ENCODE measurements at regions not wholly inside any gene's neighbourhood (a gene's known extent, or its start where the extent isn't known, plus 50 kb on each side); places are given as distances from the start of the nearest gene placed in this dataset.

- Histone ChIP-seq H3K27me3 (ENCODE audit: low read depth) (no peaks in the 10 kb centered on the region), H3K36me3 (no peaks in the 10 kb centered on the region), H3K27ac (replicated peaks) (no peak overlapping the region), H3K9me3 (replicated peaks) (no peaks in the 10 kb centered on the region), H3K4me1 (no peaks in the 10 kb centered on the region), H3K4me3 (no peak overlapping the region)
- no peak for DNase-seq
- no peak for TF ChIP-seq CTCF (IDR thresholded peaks at IDR 0.05; ENCODE audit: borderline replicate concordance)
- intact Hi-C loops (cut with micrococcal nuclease): no loop called here
Observed at GRCh38 chr2:228303960-228304359, 122.5 kb upstream of the SPHKAP start.

GRCh38 chr2:228283491-228284171, 102.1 kb upstream of the SPHKAP start:
- intact Hi-C loops (cut with micrococcal nuclease): no loop called here

GRCh38 chr2:228282376-228282775, 100.9 kb upstream of the SPHKAP start:
- H3K27ac ChIP-seq (replicated peaks): no peak overlapping the region
- no peak overlapping the region for H3K4me3 ChIP-seq
- no peak for DNase-seq
- intact Hi-C loops (cut with micrococcal nuclease): no loop called here
- no peaks in the 10 kb centered on the region for H3K27me3 ChIP-seq (ENCODE audit: low read depth)
- no peaks in the 10 kb centered on the region for H3K36me3 ChIP-seq
- H3K9me3 ChIP-seq (replicated peaks): no peaks in the 10 kb centered on the region
- no peak for TF ChIP-seq CTCF (IDR thresholded peaks at IDR 0.05; ENCODE audit: borderline replicate concordance)
- H3K4me1 ChIP-seq: no peaks in the 10 kb centered on the region

More at GRCh38 chr2:228283491-228284171, 102.1 kb upstream of the SPHKAP start:
- TF ChIP-seq CTCF (IDR thresholded peaks at IDR 0.05; ENCODE audit: borderline replicate concordance): no peak
- no peak overlapping the region for H3K4me3 ChIP-seq
- no peaks in the 10 kb centered on the region for H3K9me3 ChIP-seq (replicated peaks)
- no peaks in the 10 kb centered on the region for H3K36me3 ChIP-seq
- no peaks in the 10 kb centered on the region for H3K4me1 ChIP-seq
- H3K27ac ChIP-seq (replicated peaks): no peak overlapping the region
- no peak for DNase-seq
- no peaks in the 10 kb centered on the region for H3K27me3 ChIP-seq (ENCODE audit: low read depth)

DNA sequence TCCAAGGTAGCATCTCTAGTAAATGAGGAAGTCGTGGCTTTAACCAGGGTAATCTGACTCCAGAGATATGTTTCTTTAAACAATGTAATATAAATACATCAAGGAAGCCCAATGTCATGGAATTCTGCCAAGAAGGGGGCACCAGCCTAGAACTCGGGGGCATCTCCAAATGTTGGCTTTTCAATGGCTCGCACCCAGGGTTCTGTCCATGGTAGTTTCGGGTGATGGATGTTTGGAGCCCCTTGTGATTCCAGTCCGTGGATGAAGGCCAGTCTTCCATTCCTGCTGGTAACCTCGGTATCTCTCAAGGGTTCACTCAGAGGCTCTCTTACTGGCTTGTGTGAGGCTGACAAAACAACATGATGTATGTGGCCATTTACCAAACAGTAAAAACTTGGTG, 91.7 kb upstream of the SPHKAP start:
- no peak for TF ChIP-seq CTCF (IDR thresholded peaks at IDR 0.05; ENCODE audit: borderline replicate concordance)
- Histone ChIP-seq H3K27ac (replicated peaks) (no peak overlapping the region), H3K9me3 (replicated peaks) (no peaks in the 10 kb centered on the region), H3K27me3 (ENCODE audit: low read depth) (no peaks in the 10 kb centered on the region), H3K36me3 (no peaks in the 10 kb centered on the region), H3K4me1 (no peaks in the 10 kb centered on the region), H3K4me3 (no peak overlapping the region)
- no peak for DNase-seq
- intact Hi-C loops (cut with micrococcal nuclease): no loop called here

- H3K9me3 ChIP-seq (replicated peaks): no peaks in the 10 kb centered on the region
- intact Hi-C loops (cut with micrococcal nuclease): no loop called here
- no peaks in the 10 kb centered on the region for H3K27me3 ChIP-seq (ENCODE audit: low read depth)
- H3K4me3 ChIP-seq: no peak overlapping the region
- H3K36me3 ChIP-seq: no peaks in the 10 kb centered on the region
- no peak overlapping the region for H3K27ac ChIP-seq (replicated peaks)
- no peak for DNase-seq
- no peak for TF ChIP-seq CTCF (IDR thresholded peaks at IDR 0.05; ENCODE audit: borderline replicate concordance)
- no peaks in the 10 kb centered on the region for H3K4me1 ChIP-seq
Observed at GRCh38 chr2:228269351-228269750, 87.9 kb upstream of the SPHKAP start.

Data from left ventricle myocardium inferior (tissue), 1 donor.